DOHH2 (cell line): ENCODE measurements at regions not wholly inside any gene's neighbourhood (a gene's known extent, or its start where the extent isn't known, plus 50 kb on each side); places are given as distances from the start of the nearest gene placed in this dataset.

Experiments used
- H3F3A ChIP-seq: fragments of 200-600 bp; sonication (generic), shearing (Covaris generic); 2 replicates; pipeline ENCODE4 v1.6.0; 2016; ENCODE audit warnings: antibody characterized with exemption, mild to moderate bottlenecking; ENCODE audit not compliant: control insufficient read depth, insufficient read depth
- H3K27ac ChIP-seq: fragments of 200-600 bp; sonication (generic); 2 replicates; pipeline ENCODE4 v1.5.1; 2014; ENCODE audit warnings: low read depth, mild to moderate bottlenecking, low read length, moderate library complexity
- H3K27me3 ChIP-seq: fragments of 200-600 bp; sonication (generic); 2 replicates; pipeline ENCODE4 v1.6.1; 2014; ENCODE audit warnings: mild to moderate bottlenecking, low read length, mixed read lengths; ENCODE audit not compliant: control insufficient read depth
- H3K36me3 ChIP-seq: fragments of 200-600 bp; sonication (generic); 2 replicates; pipeline ENCODE4 v1.6.1; 2014; ENCODE audit warnings: mild to moderate bottlenecking, low read length, moderate library complexity, mixed read lengths; ENCODE audit not compliant: control insufficient read depth
- H3K4me1 ChIP-seq: fragments of 200-600 bp; sonication (generic); 2 replicates; pipeline ENCODE4 v1.6.1; 2014; ENCODE audit warnings: mild to moderate bottlenecking, low read length, mixed read lengths; ENCODE audit not compliant: control insufficient read depth
- H3K4me2 ChIP-seq: fragments of 200-600 bp; sonication (generic); 2 replicates; pipeline ENCODE4 v1.6.0; 2014; ENCODE audit warnings: mild to moderate bottlenecking, low read length, moderate library complexity
- H3K4me3 ChIP-seq: fragments of 200-600 bp; sonication (generic); 2 replicates; pipeline ENCODE4 v1.5.1; 2014; ENCODE audit warnings: mild to moderate bottlenecking, low read length, mixed read lengths
- H3K79me2 ChIP-seq: fragments of 200-600 bp; sonication (generic); 2 replicates; pipeline ENCODE4 v1.6.1; 2014; ENCODE audit warnings: mild to moderate bottlenecking, low read length, mixed read lengths; ENCODE audit not compliant: control insufficient read depth
- H3K9me2 ChIP-seq: fragments of 200-600 bp; sonication (generic); replicated peaks from 2 replicates; pipeline ENCODE4 v1.6.1; 2014; ENCODE audit warnings: mild to moderate bottlenecking, low read length, mixed read lengths; ENCODE audit not compliant: control insufficient read depth
- H3K9me3 ChIP-seq: fragments of 200-600 bp; sonication (generic); 2 replicates; pipeline ENCODE4 v1.6.1; 2014; ENCODE audit warnings: antibody characterized with exemption, low read length, mixed read lengths; ENCODE audit not compliant: control insufficient read depth, insufficient read depth
- H4K20me1 ChIP-seq: fragments of 200-600 bp; sonication (generic); 2 replicates; pipeline ENCODE4 v1.6.0; 2014; ENCODE audit warnings: low read depth, mild to moderate bottlenecking, antibody characterized with exemption, low read length, moderate library complexity; ENCODE audit not compliant: control insufficient read depth, insufficient read depth
- CTCF ChIP-seq: fragments of 200-600 bp; sonication (generic); IDR thresholded peaks from one replicate; pipeline ENCODE4 v1.5.1; 2014; ENCODE audit warnings: antibody characterized with exemption, mild to moderate bottlenecking, low read depth, low read length; ENCODE audit not compliant: poor library complexity, severe bottlenecking
- EZH2phosphoT487 ChIP-seq: fragments of 200-600 bp; sonication (generic); IDR thresholded peaks from 2 replicates; pipeline ENCODE4 v1.6.1; 2017; ENCODE audit warnings: borderline replicate concordance, mild to moderate bottlenecking, antibody characterized with exemption, low read length, moderate library complexity, mixed read lengths

- Histone ChIP-seq H3K27ac (no peak overlapping the region), H3K4me1 (no peaks in the 10 kb centered on the region), H3K9me2 (no peaks in the 10 kb centered on the region), H3K4me3 (no peak overlapping the region), H3K4me2 (no peak overlapping the region), H3K27me3 (peaks cover 9% of the 10 kb centered on the region), H3K79me2 (no peaks in the 10 kb centered on the region), H3K9me3 (no peaks in the 10 kb centered on the region), H4K20me1 (no peaks in the 10 kb centered on the region), H3K36me3 (no peaks in the 10 kb centered on the region), H3F3A (no peaks in the 10 kb centered on the region)
- TF ChIP-seq CTCF, result no peak
- no peak for TF ChIP-seq EZH2phosphoT487
These were observed 376.9 kb downstream of the MTX2 start for GRCh38 chr2:176646033-176646615.

DNA sequence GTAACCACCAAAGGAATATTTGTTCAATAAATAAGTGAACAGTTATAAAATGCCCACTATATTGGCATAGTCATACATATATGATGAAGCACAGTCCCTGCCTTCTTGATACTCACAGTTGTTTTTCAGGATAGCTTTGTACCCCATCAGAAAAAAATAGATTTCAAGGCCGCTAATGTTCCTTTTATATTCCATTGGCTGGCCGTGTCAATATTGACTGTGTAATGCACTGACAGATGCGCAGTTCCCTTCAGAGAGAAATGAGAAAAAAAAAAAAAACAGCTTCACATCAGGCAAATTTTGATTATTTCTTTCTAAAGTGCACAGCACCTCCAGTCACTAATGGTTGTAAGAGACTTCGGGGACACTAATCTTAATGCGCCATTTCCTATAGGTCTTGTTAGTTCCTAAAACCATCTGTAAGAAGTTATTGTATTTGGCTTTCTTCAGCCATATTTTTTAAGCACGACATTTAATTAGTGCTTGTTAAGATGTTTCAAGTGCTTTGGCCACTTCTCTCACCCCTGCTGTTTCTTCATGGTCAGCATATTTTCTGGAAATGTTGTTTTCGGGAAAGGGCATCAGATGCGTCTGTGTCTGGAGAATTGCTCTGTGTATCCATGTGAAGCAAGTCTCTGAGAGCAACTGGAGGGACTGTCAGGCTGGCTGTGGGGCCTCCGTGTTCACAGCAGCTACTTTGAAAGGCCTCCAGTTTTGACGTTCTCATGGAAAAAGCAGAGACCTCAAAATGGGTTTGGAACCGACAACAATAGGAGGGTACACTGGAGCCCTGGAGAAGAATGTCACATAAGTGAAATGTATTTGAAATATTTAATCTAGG lies 378.3 kb downstream of the MTX2 start:
- Histone ChIP-seq H3K4me3 (no peak overlapping the region), H3K4me1 (no peaks in the 10 kb centered on the region), H3F3A (no peaks in the 10 kb centered on the region), H3K79me2 (no peaks in the 10 kb centered on the region), H3K36me3 (no peaks in the 10 kb centered on the region), H3K27me3 (peaks cover 9% of the 10 kb centered on the region), H4K20me1 (no peaks in the 10 kb centered on the region), H3K9me2 (no peaks in the 10 kb centered on the region), H3K27ac (no peak overlapping the region), H3K4me2 (no peak overlapping the region), H3K9me3 (no peaks in the 10 kb centered on the region)
- TF ChIP-seq CTCF (no peak), EZH2phosphoT487 (no peak)

DNA sequence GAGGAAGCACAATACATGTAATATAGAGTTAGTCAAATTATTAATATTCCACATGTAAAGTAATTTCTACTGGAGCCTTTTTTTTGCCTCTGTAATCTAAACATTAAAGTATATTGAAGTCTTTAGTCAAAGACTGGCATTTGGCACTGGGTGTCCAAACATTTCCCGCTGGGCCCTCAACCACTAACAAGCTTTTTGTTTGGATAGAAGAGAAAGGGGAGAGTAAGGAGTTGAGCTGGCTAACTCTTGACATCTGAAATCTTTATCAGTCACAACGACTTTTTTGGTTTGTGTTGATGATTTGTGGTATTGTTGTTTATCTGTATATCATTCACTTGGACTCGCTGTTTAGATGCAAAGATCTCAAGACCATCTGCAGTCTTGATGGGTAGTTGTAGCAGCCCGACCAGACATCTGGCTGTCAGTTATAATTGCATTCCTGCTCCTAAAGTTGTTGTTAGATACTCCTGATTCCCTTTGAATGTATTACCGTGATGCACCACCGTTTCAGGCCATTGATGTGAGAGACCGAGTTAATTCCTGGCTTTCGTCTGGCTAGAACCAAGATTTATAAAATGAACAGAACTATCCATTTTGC lies 379.6 kb downstream of the MTX2 start:
- Histone ChIP-seq H3K4me2 (no peak overlapping the region), H3K4me3 (no peak overlapping the region), H3K27me3 (peaks cover 8% of the 10 kb centered on the region), H3K4me1 (no peaks in the 10 kb centered on the region), H3K9me3 (no peaks in the 10 kb centered on the region), H3K9me2 (no peaks in the 10 kb centered on the region), H3F3A (no peaks in the 10 kb centered on the region), H3K79me2 (no peaks in the 10 kb centered on the region), H3K36me3 (no peaks in the 10 kb centered on the region), H4K20me1 (no peaks in the 10 kb centered on the region), H3K27ac (no peak overlapping the region)
- TF ChIP-seq CTCF, result no peak
- TF ChIP-seq EZH2phosphoT487, result no peak
